ENCODE measurements at regions not wholly inside any gene's neighbourhood (a gene's known extent, or its start where the extent isn't known, plus 50 kb on each side); places are given as distances from the start of the nearest gene placed in this dataset.
"Not testable (repeated sequence)": the region's sequence is repeated elsewhere in the genome, so short reads cannot be mapped to it uniquely, and the experiment has no call there.

- H3K36me3 Mint-ChIP-seq (ENCODE audit: low read depth); H3K9me3 Mint-ChIP-seq; ATAC-seq (replicated peaks); H3K27ac Mint-ChIP-seq; H3K4me3 Mint-ChIP-seq; H3K27me3 Mint-ChIP-seq; H3K4me1 Mint-ChIP-seq: not testable (repeated sequence)
Measured at GRCh38 chr1:109857702-109858101, 52.9 kb upstream of the CSF1 start.

- H3K4me1 Mint-ChIP-seq; H3K4me3 Mint-ChIP-seq; ATAC-seq (replicated peaks); H3K9me3 Mint-ChIP-seq; H3K27me3 Mint-ChIP-seq; H3K36me3 Mint-ChIP-seq (ENCODE audit: low read depth); H3K27ac Mint-ChIP-seq: not testable (repeated sequence)
Measured at GRCh38 chr1:109855986-109856385, 54.7 kb upstream of the CSF1 start.

- H3K27me3 Mint-ChIP-seq; H3K4me3 Mint-ChIP-seq; ATAC-seq (replicated peaks); H3K36me3 Mint-ChIP-seq (ENCODE audit: low read depth); H3K27ac Mint-ChIP-seq; H3K4me1 Mint-ChIP-seq; H3K9me3 Mint-ChIP-seq: not testable (repeated sequence)
Measured at GRCh38 chr1:109853972-109854371, 56.7 kb upstream of the CSF1 start.

- not testable (repeated sequence) for H3K9me3 Mint-ChIP-seq
Measured at GRCh38 chr1:109852221-109853015, 58.2 kb upstream of the CSF1 start.

GRCh38 chr1:109850827-109851226 is 59.8 kb upstream of the CSF1 start:
- ATAC-seq (replicated peaks) = peak; percentile 60
- Mint-ChIP-seq H3K27me3 (no peaks in the 10 kb centered on the region), H3K4me1 (peaks cover 3% of the 10 kb centered on the region), H3K27ac (no peak overlapping the region), H3K4me3 (peak overlapping the region; percentile 7), H3K9me3 (no peaks in the 10 kb centered on the region), H3K36me3 (ENCODE audit: low read depth) (no peaks in the 10 kb centered on the region)

More at GRCh38 chr1:109852221-109853015, 58.2 kb upstream of the CSF1 start:
- not testable (repeated sequence) for H3K27ac Mint-ChIP-seq; H3K36me3 Mint-ChIP-seq (ENCODE audit: low read depth); ATAC-seq (replicated peaks); H3K4me3 Mint-ChIP-seq; H3K4me1 Mint-ChIP-seq; H3K27me3 Mint-ChIP-seq

- no peaks in the 10 kb centered on the region for H3K27me3 Mint-ChIP-seq
- no peaks in the 10 kb centered on the region for H3K36me3 Mint-ChIP-seq (ENCODE audit: low read depth)
- ATAC-seq (replicated peaks) = no peak
- no peak overlapping the region for H3K27ac Mint-ChIP-seq
- H3K4me1 Mint-ChIP-seq = peaks cover 3% of the 10 kb centered on the region
- H3K4me3 Mint-ChIP-seq = peak overlapping the region; percentile 7
- no peaks in the 10 kb centered on the region for H3K9me3 Mint-ChIP-seq
Measured at GRCh38 chr1:109850194-109850593, 60.5 kb upstream of the CSF1 start.

GRCh38 chr1:109849655-109850054 is 61.0 kb upstream of the CSF1 start:
- H3K9me3 Mint-ChIP-seq = no peaks in the 10 kb centered on the region
- peak overlapping the region; percentile 6 for H3K27ac Mint-ChIP-seq
- H3K4me3 Mint-ChIP-seq = no peak overlapping the region
- ATAC-seq (replicated peaks) = no peak
- H3K27me3 Mint-ChIP-seq = no peaks in the 10 kb centered on the region
- no peaks in the 10 kb centered on the region for H3K36me3 Mint-ChIP-seq (ENCODE audit: low read depth)
- H3K4me1 Mint-ChIP-seq = peaks cover 3% of the 10 kb centered on the region

GRCh38 chr1:109847251-109847650 is 63.4 kb upstream of the CSF1 start:
- Mint-ChIP-seq H3K9me3 (no peaks in the 10 kb centered on the region), H3K4me3 (no peak overlapping the region), H3K27me3 (no peaks in the 10 kb centered on the region), H3K27ac (no peak overlapping the region), H3K4me1 (peaks cover 3% of the 10 kb centered on the region), H3K36me3 (ENCODE audit: low read depth) (no peaks in the 10 kb centered on the region)
- no peak for ATAC-seq (replicated peaks)

- peaks cover 3% of the 10 kb centered on the region for H3K4me1 Mint-ChIP-seq
- no peaks in the 10 kb centered on the region for H3K9me3 Mint-ChIP-seq
- no peaks in the 10 kb centered on the region for H3K36me3 Mint-ChIP-seq (ENCODE audit: low read depth)
- no peak overlapping the region for H3K27ac Mint-ChIP-seq
- H3K27me3 Mint-ChIP-seq = no peaks in the 10 kb centered on the region
- H3K4me3 Mint-ChIP-seq = no peak overlapping the region
- ATAC-seq (replicated peaks) = no peak
Measured at GRCh38 chr1:109846846-109847245, 63.8 kb upstream of the CSF1 start.

GRCh38 chr1:109846162-109846561 is 64.5 kb upstream of the CSF1 start:
- Mint-ChIP-seq H3K4me1 (peaks cover 3% of the 10 kb centered on the region), H3K4me3 (no peak overlapping the region), H3K27me3 (no peaks in the 10 kb centered on the region), H3K27ac (no peak overlapping the region), H3K9me3 (no peaks in the 10 kb centered on the region), H3K36me3 (ENCODE audit: low read depth) (no peaks in the 10 kb centered on the region)
- no peak for ATAC-seq (replicated peaks)

GRCh38 chr1:109845658-109846057 is 65.0 kb upstream of the CSF1 start:
- no peak overlapping the region for H3K27ac Mint-ChIP-seq
- no peaks in the 10 kb centered on the region for H3K9me3 Mint-ChIP-seq
- H3K27me3 Mint-ChIP-seq = no peaks in the 10 kb centered on the region
- H3K36me3 Mint-ChIP-seq (ENCODE audit: low read depth) = no peaks in the 10 kb centered on the region
- ATAC-seq (replicated peaks) = no peak
- no peak overlapping the region for H3K4me3 Mint-ChIP-seq
- no peaks in the 10 kb centered on the region for H3K4me1 Mint-ChIP-seq

GRCh38 chr1:109844609-109845008 is 66.0 kb upstream of the CSF1 start:
- ATAC-seq (replicated peaks) = no peak
- Mint-ChIP-seq H3K27ac (no peak overlapping the region), H3K27me3 (no peaks in the 10 kb centered on the region), H3K4me1 (no peaks in the 10 kb centered on the region), H3K4me3 (no peak overlapping the region), H3K36me3 (ENCODE audit: low read depth) (no peaks in the 10 kb centered on the region), H3K9me3 (no peaks in the 10 kb centered on the region)

GRCh38 chr1:109840011-109840629 is 70.5 kb upstream of the CSF1 start:
- Mint-ChIP-seq H3K9me3 (no peaks in the 10 kb centered on the region), H3K4me3 (no peak overlapping the region), H3K4me1 (no peaks in the 10 kb centered on the region), H3K36me3 (ENCODE audit: low read depth) (no peaks in the 10 kb centered on the region), H3K27ac (no peak overlapping the region), H3K27me3 (no peaks in the 10 kb centered on the region)
- ATAC-seq (replicated peaks) = no peak

GRCh38 chr1:109839276-109839675 is 71.4 kb upstream of the CSF1 start:
- not testable (repeated sequence) for H3K36me3 Mint-ChIP-seq (ENCODE audit: low read depth); H3K4me3 Mint-ChIP-seq; H3K27me3 Mint-ChIP-seq; H3K4me1 Mint-ChIP-seq; H3K27ac Mint-ChIP-seq; H3K9me3 Mint-ChIP-seq
- peak; percentile 74 for ATAC-seq (replicated peaks)

GRCh38 chr1:109838838-109839240 is 71.8 kb upstream of the CSF1 start:
- no peaks in the 10 kb centered on the region for H3K9me3 Mint-ChIP-seq
- H3K27me3 Mint-ChIP-seq = peaks cover 3% of the 10 kb centered on the region
- no peak overlapping the region for H3K4me3 Mint-ChIP-seq
- no peak overlapping the region for H3K27ac Mint-ChIP-seq
- H3K36me3 Mint-ChIP-seq (ENCODE audit: low read depth) = no peaks in the 10 kb centered on the region
- ATAC-seq (replicated peaks) = no peak
- H3K4me1 Mint-ChIP-seq = no peaks in the 10 kb centered on the region

All from activated T-helper 17 cell treated with anti-CD3 and anti-CD28 coated beads, Interleukin-2, amount 50 U/mL, for 72 hours (primary cell).